Stimulated activated CD8-positive, alpha-beta memory T cell treated with anti-CD3 and anti-CD28 coated beads, Interleukin-7, amount 100 ng/mL, for 48 hours (primary cell): ENCODE measurements at regions not wholly inside any gene's neighbourhood (a gene's known extent, or its start where the extent isn't known, plus 50 kb on each side); places are given as distances from the start of the nearest gene placed in this dataset.

Experiments used
- DNase-seq, 2 donors: peaks; one replicate each; pipeline ENCODE4 v3.0.0-alpha.2; 2020; ENCODE audit warnings: low read depth in 1 of 2; ENCODE audit errors: extremely low read depth in 1 of 2

- DNase-seq: peak; percentile 67 to 73
Observed at GRCh38 chr1:10960411-10961299, 51.8 kb upstream of the TARDBP start.

DNA sequence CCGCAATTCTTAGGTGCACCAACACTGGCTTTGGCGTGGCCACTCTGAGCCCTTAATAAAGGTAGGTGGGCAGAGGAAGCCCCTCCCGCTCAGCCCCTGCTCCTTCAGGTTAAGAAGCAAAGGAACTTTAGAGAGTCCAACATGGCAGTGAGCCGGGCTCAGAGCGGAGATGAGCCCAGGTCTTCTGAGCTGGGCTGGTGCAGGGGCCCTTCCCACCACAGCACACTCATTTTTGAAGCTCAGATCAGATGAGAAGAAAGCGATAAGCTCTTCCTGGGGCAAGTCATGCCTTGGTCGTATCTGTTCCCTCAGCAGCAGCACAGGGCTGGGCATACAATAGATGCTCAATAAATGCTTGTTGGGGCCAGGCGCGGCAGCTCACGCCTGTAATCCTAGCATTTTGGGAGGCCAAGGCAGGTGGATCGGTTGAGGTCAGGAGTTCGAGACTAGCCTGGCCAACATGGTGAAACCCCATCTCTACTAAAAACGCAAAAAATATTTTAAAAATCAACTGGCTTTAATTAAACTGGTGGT is 51.1 kb upstream of the TARDBP start:
- DNase-seq: no peak

DNA sequence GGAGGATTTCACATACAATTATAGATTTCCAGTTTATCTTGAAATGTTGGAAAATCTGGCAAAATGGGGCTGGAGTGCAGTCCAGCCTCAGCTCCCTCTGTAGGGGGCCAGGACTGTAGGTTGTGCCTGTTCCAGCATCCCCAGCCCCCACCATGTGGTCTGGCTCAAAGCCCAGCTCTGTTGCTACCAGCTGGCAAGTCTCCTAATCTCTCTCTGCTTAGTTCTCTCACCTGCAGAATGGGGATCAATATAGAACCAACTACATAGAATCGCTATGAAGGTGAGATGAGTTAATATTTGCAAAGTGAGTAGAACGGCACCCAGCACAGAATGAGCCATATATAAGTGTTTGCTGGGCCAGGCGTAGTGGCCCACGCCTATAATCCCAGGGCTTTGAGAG is 50.0 kb upstream of the TARDBP start:
- DNase-seq: no peak
